Stimulated activated CD8-positive, alpha-beta memory T cell treated with anti-CD3 and anti-CD28 coated beads, Interleukin-15, amount 100 ng/mL, for 48 hours (primary cell): ENCODE measurements at regions not wholly inside any gene's neighbourhood (a gene's known extent, or its start where the extent isn't known, plus 50 kb on each side); places are given as distances from the start of the nearest gene placed in this dataset.

Source experiments
- DNase-seq, 2 donors: peaks; one replicate each; pipeline ENCODE4 v3.0.0-alpha.2; 2020; ENCODE audit warnings: low read depth in 2 of 2

- DNase-seq: no peak
Observed at GRCh38 chr9:26742828-26743476, 149.7 kb downstream of the CAAP1 start.

DNA sequence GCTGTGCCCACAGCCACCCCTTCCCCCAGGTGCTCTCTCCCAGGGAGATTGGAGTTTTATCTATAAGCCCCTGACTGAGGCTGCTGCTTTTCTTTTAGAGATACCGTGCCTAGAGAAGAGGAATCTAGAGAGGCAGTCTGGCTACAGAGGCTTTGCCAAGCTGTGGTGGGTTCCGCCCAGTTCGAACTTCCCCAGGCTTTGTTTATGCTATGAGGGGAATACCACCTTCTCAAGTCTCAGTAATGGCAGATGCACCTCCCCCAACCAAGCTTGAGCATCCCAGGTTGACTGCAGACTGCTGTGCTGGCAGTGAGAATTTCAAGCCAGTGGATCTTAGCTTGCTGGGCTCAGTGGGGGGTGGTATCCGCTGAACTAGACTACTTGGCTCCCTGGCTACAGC lies 157.4 kb downstream of the CAAP1 start:
- DNase-seq: no peak

DNA sequence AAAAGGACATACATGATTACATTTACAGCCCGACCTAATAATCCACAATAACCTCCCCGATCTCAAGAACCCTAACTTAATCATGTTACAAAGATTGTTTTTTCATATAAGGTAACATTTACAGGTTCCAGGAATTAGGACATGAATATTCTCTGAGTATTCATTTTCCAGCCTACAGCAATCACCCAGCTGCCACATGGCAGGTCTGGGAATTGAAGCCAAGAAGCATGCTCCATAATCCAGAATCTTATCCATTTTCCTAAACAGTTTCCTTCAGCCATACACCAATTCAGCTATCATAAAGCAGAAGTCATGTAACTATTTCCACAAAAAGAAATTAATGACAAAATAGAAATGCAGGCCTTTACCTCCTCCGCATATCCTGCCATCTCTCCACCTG lies 163.4 kb downstream of the CAAP1 start:
- DNase-seq: no peak

GRCh38 chr9:26727471-26727870 lies 165.1 kb downstream of the CAAP1 start:
- DNase-seq: no peak

DNA sequence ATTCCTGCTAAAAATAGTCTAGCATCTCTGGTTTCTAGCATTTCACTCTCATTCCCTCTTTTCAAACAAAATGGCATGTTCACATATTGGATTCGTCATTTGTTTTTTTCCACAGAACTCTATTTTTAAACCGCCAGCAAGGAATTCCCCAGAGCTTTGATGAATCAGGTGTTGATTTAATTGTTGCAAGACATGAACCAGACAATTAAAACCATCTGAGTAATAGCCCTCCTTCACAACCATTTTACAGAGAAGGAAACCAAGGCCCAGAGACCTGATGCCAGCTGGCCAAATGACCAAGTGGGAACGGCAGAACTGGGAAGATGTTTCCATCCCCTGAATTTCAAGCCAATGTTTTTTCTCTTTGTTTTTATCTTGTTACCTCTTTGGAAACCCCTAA lies 167.0 kb downstream of the CAAP1 start:
- no peak for DNase-seq

GRCh38 chr9:26723486-26723885 lies 169.1 kb downstream of the CAAP1 start:
- peak in 1 of 2 donors; percentile 4 for DNase-seq

DNA sequence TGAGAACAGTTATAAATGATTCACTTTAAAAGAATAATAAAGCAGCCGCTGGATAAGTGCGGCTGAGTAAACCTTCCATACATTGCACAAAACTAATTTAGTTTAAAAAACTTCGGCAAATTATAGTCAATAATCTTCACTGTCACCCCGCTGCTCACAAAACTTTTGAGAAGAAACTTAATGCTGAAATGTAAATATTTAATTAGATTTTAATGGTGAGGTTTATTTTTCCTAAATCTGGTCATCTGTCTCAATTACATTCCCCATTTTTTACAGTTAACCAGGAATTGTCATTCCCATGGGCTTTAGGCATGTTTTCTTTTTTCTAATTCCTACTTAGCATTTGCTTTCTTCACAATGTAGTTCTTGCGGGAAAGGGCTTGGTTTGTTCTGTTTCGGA lies 169.8 kb downstream of the CAAP1 start:
- no peak for DNase-seq

DNA sequence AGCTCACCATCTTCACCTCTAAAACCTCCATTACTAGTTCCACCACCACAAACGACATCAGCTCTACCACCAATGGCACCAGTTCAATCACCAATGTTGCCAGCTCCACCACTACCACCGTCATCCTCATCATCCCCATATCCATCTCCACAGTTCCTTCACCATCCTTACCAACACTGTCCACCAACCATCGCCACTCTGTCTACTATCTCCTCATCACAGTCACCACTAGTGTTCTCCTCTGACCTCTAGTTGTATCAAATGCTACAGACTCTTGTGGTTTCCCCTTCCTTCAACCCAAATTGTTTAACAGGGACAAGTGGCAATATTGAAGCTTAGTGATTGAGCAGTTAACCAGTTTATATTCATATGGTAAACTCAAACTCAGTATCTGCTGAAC lies 182.6 kb downstream of the CAAP1 start:
- no peak for DNase-seq

DNA sequence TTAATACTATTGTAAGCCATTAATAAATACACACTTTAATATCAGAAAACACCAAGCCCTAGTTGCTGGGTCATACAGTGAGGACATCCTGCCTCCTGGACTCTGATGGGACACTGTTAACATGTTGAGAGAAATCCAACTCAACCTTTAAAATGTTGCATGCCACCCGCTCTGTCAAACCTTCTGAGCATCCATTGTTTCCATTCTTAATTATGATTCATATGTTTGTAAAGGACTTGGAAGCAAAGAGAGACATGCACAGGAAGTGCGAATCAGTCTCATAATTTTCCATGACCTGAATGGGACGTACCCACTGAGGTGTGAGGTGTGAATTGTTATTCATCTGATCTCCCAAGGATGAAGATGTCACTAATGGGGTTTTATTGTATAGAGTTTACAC lies 186.4 kb downstream of the CAAP1 start:
- DNase-seq: no peak

DNA sequence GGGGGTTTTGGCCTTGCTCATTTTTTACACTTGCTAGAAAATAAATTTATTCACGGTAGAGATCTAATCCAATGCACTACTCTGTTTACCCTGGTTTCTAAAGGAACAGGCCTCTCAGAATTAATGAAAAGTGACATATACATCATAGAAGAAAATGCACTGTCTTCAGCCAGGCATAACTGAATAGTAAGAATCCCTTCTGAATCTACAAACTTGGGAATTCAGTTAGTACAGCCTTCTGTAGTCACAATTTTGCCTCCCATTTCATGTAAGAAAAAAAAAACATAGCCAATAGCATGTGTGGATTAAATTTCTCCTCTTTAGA lies 197.3 kb downstream of the CAAP1 start:
- no peak for DNase-seq

- no peak for DNase-seq
Observed at GRCh38 chr9:26694381-26695297, 198.0 kb downstream of the CAAP1 start.

DNA sequence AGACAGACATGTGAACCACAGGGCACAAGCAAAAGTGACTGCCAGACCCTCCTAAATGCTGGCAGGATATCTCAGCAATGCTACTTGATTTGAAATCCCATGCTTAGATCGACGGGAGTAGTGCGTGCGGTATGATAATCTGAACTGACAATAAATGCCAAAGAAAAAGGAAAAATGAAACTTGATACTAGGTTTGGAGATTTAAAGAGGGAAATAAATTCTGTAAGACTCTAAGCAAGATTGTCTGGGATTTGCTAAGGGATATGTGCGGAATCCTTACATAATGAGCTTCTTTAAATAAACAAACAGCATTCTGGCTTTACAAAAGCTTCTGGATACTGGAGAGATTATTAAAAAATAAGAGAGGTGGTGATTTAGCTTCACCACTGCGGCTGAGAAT lies 203.6 kb downstream of the CAAP1 start:
- DNase-seq: no peak

GRCh38 chr9:26687421-26687820 lies 205.2 kb downstream of the CAAP1 start:
- DNase-seq: no peak

- no peak for DNase-seq
Observed at GRCh38 chr9:26685818-26686217, 206.8 kb downstream of the CAAP1 start.

DNA sequence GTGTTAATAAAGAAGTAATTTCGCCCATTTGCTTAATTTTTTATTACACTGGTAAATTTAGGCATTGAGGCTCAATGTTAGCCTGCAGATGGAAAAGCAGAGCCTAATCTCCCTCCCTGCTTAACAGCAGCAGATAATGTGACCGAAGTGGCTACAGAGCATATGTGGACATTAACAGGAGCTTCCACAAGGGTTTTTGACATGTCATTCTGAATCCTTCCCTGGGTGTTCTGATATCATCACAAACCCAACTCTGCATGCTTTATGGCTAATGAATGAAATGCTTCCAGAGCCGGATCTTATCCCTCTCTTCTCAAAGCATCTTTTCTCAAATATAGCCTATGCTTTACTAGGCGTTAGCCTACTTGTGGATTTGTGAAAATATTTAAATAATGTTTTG lies 208.6 kb downstream of the CAAP1 start:
- DNase-seq: no peak

GRCh38 chr9:26682796-26683496 lies 209.7 kb downstream of the CAAP1 start:
- no peak for DNase-seq

DNA sequence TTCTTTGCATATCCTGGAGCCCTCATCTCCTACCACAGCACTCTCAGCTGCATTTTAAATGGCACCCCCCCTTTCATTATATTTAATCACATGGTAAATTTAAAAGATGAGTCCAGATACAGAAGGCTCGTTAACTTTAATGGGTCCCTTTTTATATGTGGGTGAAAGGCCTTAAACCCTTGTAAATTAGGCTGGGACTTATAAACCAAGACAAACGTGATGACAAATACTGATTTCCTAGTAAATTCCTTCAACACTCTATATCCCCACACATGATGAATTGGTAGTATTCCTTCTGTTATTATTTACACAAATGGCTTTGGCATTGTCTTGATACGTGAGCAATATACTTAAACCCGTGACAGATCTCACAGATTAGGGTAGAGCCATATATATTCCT lies 210.6 kb downstream of the CAAP1 start:
- no peak for DNase-seq

- no peak for DNase-seq
Observed at GRCh38 chr9:26677965-26678706, 214.5 kb downstream of the CAAP1 start.

DNA sequence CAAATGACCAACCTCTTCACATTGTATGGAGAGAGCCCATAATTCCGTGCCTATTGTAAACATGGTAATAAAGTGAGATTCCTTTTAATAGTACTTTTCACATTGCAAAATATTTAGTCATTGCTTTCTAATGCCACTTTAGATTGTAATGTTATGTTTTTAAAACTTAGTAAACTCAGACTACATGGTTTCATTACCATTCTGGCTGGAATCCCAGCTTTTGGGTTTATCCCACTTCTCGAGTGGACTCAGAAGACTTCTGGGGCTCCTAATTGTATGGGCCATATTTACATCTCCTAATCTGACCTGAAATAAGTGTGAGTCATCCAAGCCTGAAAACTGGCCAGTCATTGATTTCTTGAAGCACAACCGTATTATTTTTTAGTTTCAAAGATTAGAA lies 217.6 kb downstream of the CAAP1 start:
- DNase-seq: no peak

- no peak for DNase-seq
Observed at GRCh38 chr9:26673261-26673660, 219.3 kb downstream of the CAAP1 start.

DNA sequence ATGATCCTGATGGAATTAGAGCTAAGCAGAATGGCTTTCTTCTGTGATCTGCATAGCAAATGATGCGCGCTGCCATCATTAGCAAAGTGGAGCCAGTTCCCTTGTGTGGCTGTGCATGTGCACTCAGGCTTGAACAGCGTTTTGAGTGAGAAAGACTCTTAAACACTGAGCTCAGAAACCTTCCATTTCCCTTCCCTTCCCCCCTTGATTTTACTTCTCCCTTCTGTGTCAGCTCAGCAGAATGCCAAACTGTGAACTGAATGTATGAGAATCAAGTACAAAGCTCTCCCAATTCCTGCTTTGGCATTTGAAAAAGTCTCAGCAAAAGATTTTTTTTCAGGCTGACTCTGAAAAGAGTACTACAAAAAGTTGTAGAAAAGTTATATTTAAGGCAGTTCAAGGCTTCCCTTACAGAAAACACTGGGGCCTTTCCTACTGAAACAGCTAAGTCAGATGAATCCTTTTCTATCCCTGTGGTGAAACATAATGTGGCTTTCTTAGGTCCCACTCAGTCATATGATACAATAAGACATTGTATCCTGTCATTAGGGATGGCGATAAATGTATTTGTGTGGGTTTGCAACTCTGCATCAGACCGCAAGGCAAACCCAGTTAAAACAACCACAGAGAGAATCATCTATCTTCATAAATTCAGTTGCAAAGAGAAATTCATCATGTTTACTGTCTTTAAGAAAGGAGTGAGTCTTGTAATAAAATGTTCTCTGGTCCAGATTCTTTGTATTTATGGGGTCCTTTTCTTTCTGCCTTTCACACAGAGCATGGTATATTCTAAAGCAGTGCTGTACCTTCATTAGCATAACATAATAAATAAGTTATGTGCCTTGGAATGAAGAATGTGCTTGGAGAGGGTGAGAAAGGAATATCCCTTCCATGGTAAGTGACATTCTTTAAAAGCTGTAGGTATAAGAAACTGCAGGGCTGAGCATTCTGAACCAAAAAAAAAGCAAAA lies 222.6 kb downstream of the CAAP1 start:
- DNase-seq: no peak
